ENCODE measurements at regions not wholly inside any gene's neighbourhood (a gene's known extent, or its start where the extent isn't known, plus 50 kb on each side); places are given as distances from the start of the nearest gene placed in this dataset.

DNA sequence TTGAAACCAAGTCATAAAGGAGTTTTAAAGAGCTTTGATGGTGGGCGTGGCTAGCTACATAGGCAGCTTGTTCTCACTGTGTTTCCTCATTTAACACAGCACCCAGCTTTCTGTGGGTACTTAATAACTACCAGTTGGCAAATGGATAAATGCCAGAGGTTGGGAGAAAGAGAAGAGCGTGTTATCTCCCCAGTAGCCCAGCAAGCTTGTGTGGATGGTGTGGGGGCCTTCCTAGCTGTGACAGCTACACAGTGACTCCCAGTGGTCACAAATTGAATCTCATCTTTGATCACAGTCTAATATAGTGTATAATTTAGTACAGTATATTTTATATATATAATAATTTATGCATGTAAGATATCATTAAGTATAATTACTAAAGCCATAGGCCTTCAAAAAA is 984.1 kb downstream of the EPHA3 start (continued):
- TF ChIP-seq RAD21 (IDR thresholded peaks at IDR 0.05 in 1 of 2, conservative IDR thresholded peaks at IDR 0.05 in 1 of 2; ENCODE audit: low read depth in 2 of 2, low read length in 2 of 2) (peak; percentile 92 to 94), EGR1 (IDR thresholded peaks at IDR 0.05; ENCODE audit: borderline replicate concordance, low read depth, low read length) (no peak), SP1 (IDR thresholded peaks at IDR 0.05; ENCODE audit: low read depth, low read length) (no peak), CREB1 (IDR thresholded peaks at IDR 0.05) (no peak)
- TF ChIP-seq, protein P1, sequence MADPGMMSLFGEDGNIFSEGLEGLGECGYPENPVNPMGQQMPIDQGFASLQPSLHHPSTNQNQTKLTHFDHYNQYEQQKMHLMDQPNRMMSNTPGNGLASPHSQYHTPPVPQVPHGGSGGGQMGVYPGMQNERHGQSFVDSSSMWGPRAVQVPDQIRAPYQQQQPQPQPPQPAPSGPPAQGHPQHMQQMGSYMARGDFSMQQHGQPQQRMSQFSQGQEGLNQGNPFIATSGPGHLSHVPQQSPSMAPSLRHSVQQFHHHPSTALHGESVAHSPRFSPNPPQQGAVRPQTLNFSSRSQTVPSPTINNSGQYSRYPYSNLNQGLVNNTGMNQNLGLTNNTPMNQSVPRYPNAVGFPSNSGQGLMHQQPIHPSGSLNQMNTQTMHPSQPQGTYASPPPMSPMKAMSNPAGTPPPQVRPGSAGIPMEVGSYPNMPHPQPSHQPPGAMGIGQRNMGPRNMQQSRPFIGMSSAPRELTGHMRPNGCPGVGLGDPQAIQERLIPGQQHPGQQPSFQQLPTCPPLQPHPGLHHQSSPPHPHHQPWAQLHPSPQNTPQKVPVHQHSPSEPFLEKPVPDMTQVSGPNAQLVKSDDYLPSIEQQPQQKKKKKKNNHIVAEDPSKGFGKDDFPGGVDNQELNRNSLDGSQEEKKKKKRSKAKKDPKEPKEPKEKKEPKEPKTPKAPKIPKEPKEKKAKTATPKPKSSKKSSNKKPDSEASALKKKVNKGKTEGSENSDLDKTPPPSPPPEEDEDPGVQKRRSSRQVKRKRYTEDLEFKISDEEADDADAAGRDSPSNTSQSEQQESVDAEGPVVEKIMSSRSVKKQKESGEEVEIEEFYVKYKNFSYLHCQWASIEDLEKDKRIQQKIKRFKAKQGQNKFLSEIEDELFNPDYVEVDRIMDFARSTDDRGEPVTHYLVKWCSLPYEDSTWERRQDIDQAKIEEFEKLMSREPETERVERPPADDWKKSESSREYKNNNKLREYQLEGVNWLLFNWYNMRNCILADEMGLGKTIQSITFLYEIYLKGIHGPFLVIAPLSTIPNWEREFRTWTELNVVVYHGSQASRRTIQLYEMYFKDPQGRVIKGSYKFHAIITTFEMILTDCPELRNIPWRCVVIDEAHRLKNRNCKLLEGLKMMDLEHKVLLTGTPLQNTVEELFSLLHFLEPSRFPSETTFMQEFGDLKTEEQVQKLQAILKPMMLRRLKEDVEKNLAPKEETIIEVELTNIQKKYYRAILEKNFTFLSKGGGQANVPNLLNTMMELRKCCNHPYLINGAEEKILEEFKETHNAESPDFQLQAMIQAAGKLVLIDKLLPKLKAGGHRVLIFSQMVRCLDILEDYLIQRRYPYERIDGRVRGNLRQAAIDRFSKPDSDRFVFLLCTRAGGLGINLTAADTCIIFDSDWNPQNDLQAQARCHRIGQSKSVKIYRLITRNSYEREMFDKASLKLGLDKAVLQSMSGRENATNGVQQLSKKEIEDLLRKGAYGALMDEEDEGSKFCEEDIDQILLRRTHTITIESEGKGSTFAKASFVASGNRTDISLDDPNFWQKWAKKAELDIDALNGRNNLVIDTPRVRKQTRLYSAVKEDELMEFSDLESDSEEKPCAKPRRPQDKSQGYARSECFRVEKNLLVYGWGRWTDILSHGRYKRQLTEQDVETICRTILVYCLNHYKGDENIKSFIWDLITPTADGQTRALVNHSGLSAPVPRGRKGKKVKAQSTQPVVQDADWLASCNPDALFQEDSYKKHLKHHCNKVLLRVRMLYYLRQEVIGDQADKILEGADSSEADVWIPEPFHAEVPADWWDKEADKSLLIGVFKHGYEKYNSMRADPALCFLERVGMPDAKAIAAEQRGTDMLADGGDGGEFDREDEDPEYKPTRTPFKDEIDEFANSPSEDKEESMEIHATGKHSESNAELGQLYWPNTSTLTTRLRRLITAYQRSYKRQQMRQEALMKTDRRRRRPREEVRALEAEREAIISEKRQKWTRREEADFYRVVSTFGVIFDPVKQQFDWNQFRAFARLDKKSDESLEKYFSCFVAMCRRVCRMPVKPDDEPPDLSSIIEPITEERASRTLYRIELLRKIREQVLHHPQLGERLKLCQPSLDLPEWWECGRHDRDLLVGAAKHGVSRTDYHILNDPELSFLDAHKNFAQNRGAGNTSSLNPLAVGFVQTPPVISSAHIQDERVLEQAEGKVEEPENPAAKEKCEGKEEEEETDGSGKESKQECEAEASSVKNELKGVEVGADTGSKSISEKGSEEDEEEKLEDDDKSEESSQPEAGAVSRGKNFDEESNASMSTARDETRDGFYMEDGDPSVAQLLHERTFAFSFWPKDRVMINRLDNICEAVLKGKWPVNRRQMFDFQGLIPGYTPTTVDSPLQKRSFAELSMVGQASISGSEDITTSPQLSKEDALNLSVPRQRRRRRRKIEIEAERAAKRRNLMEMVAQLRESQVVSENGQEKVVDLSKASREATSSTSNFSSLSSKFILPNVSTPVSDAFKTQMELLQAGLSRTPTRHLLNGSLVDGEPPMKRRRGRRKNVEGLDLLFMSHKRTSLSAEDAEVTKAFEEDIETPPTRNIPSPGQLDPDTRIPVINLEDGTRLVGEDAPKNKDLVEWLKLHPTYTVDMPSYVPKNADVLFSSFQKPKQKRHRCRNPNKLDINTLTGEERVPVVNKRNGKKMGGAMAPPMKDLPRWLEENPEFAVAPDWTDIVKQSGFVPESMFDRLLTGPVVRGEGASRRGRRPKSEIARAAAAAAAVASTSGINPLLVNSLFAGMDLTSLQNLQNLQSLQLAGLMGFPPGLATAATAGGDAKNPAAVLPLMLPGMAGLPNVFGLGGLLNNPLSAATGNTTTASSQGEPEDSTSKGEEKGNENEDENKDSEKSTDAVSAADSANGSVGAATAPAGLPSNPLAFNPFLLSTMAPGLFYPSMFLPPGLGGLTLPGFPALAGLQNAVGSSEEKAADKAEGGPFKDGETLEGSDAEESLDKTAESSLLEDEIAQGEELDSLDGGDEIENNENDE (IDR thresholded peaks at IDR 0.05; ENCODE audit: insufficient replicate concordance, low read length) = no peak

All from H1 (cell line).